Fibroblast of skin of scalp (primary cell): ENCODE measurements at regions not wholly inside any gene's neighbourhood (a gene's known extent, or its start where the extent isn't known, plus 50 kb on each side); places are given as distances from the start of the nearest gene placed in this dataset.
"Not testable (repeated sequence)": the region's sequence is repeated elsewhere in the genome, so short reads cannot be mapped to it uniquely, and the experiment has no call there.

ENCODE experiments used
- DNase-seq: peaks from one replicate; pipeline ENCODE4 v3.0.0-alpha.2; 2013

- peak; percentile 82 for DNase-seq
Observed at GRCh38 chr6:81562169-81562568, 190.3 kb downstream of the TENT5A start.

- no peak for DNase-seq
Observed at GRCh38 chr6:81561731-81562130, 190.8 kb downstream of the TENT5A start.

- DNase-seq: no peak
Observed at GRCh38 chr6:81561071-81561564, 191.4 kb downstream of the TENT5A start.

GRCh38 chr6:81557811-81558210 lies 194.7 kb downstream of the TENT5A start:
- DNase-seq: no peak

GRCh38 chr6:81556551-81556950 lies 195.9 kb downstream of the TENT5A start:
- no peak for DNase-seq

GRCh38 chr6:81553216-81553615 lies 199.3 kb downstream of the TENT5A start:
- peak; percentile 63 for DNase-seq

- DNase-seq: no peak
Observed at GRCh38 chr6:81552644-81553043, 199.8 kb downstream of the TENT5A start.

GRCh38 chr6:81547149-81547548 lies 205.3 kb downstream of the TENT5A start:
- no peak for DNase-seq

- no peak for DNase-seq
Observed at GRCh38 chr6:81534934-81535465, 217.5 kb downstream of the TENT5A start.

- no peak for DNase-seq
Observed at GRCh38 chr6:81531869-81532561, 220.5 kb downstream of the TENT5A start.

- DNase-seq: no peak
Observed at GRCh38 chr6:81517455-81517854, 235.0 kb downstream of the TENT5A start.

GRCh38 chr6:81515562-81516453 lies 236.7 kb downstream of the TENT5A start:
- peak; percentile 56 for DNase-seq

GRCh38 chr6:81514195-81514594 lies 238.3 kb downstream of the TENT5A start:
- DNase-seq: not testable (repeated sequence)

GRCh38 chr6:81511423-81511822 lies 241.1 kb downstream of the TENT5A start:
- DNase-seq: peak; percentile 7

GRCh38 chr6:81495999-81496398 lies 256.5 kb downstream of the TENT5A start:
- DNase-seq: no peak

GRCh38 chr6:81491454-81492101 lies 260.9 kb downstream of the TENT5A start:
- no peak for DNase-seq

GRCh38 chr6:81487489-81487888 lies 265.0 kb downstream of the TENT5A start:
- no peak for DNase-seq

GRCh38 chr6:81486234-81486633 lies 266.2 kb downstream of the TENT5A start:
- DNase-seq: no peak

GRCh38 chr6:81485395-81485794 lies 267.1 kb downstream of the TENT5A start:
- DNase-seq: no peak

- DNase-seq: no peak
Observed at GRCh38 chr6:81484251-81484650, 268.2 kb downstream of the TENT5A start.

- no peak for DNase-seq
Observed at GRCh38 chr6:81480139-81480538, 272.3 kb downstream of the TENT5A start.

- DNase-seq: peak; percentile 66
Observed at GRCh38 chr6:81476881-81477280, 275.6 kb downstream of the TENT5A start.

- no peak for DNase-seq
Observed at GRCh38 chr6:81475646-81476045, 276.8 kb downstream of the TENT5A start.
